ENCODE measurements at regions not wholly inside any gene's neighbourhood (a gene's known extent, or its start where the extent isn't known, plus 50 kb on each side); places are given as distances from the start of the nearest gene placed in this dataset.

- no peak for DNase-seq
Measured at GRCh38 chr22:19574247-19574646, 50.0 kb upstream of the CLDN5 start.

- peak; percentile 37 to 43 (median 38) for DNase-seq
Measured at GRCh38 chr22:19576460-19577421, 52.5 kb upstream of the CLDN5 start.

GRCh38 chr22:19577422-19577966 lies 53.3 kb upstream of the CLDN5 start:
- DNase-seq, result no peak

- no peak for DNase-seq
Measured at GRCh38 chr22:19578180-19579004, 54.2 kb upstream of the CLDN5 start.

- DNase-seq, result no peak
Measured at GRCh38 chr22:19579115-19579811, 55.1 kb upstream of the CLDN5 start.

GRCh38 chr22:19579880-19580279 lies 55.7 kb upstream of the CLDN5 start:
- DNase-seq, result no peak

GRCh38 chr22:19580291-19580890 lies 56.2 kb upstream of the CLDN5 start:
- DNase-seq, result no peak

- no peak for DNase-seq
Measured at GRCh38 chr22:19582033-19582693, 58.0 kb upstream of the CLDN5 start.

GRCh38 chr22:19586922-19587684 lies 62.9 kb upstream of the CLDN5 start:
- DNase-seq, result no peak

GRCh38 chr22:19590696-19591095 lies 66.5 kb upstream of the CLDN5 start:
- no peak for DNase-seq

- DNase-seq, result no peak
Measured at GRCh38 chr22:19591568-19591967, 67.4 kb upstream of the CLDN5 start.

- no peak for DNase-seq
Measured at GRCh38 chr22:19592464-19592863, 68.3 kb upstream of the CLDN5 start.

GRCh38 chr22:19593991-19594569 lies 69.9 kb upstream of the CLDN5 start:
- DNase-seq, result no peak

- no peak for DNase-seq
Measured at GRCh38 chr22:19595532-19595931, 71.3 kb upstream of the CLDN5 start.

GRCh38 chr22:19596680-19597398 lies 72.6 kb upstream of the CLDN5 start:
- no peak for DNase-seq

GRCh38 chr22:19597399-19597735 lies 73.2 kb upstream of the CLDN5 start:
- DNase-seq, result peak in 1 of 4 experiments; percentile 21

GRCh38 chr22:19598054-19598855 lies 74.0 kb upstream of the CLDN5 start:
- no peak for DNase-seq

- no peak for DNase-seq
Measured at GRCh38 chr22:19599004-19599403, 74.8 kb upstream of the CLDN5 start.

GRCh38 chr22:19599626-19600243 lies 75.5 kb upstream of the CLDN5 start:
- no peak for DNase-seq
